ENCODE measurements at regions not wholly inside any gene's neighbourhood (a gene's known extent, or its start where the extent isn't known, plus 50 kb on each side); places are given as distances from the start of the nearest gene placed in this dataset.

- Histone ChIP-seq H3K36me3 (ENCODE audit: control insufficient read depth, insufficient read depth, low read length, severe bottlenecking) (no peaks in the 10 kb centered on the region), H3K9ac (ENCODE audit: low read length) (no peak overlapping the region), H3K9me3 (ENCODE audit: control insufficient read depth, low read length) (no peaks in the 10 kb centered on the region), H3K4me3 (ENCODE audit: low read length) (no peak overlapping the region), H3K27me3 (replicated peaks; ENCODE audit: control insufficient read depth, insufficient read depth, low read length) (peaks cover 17% of the 10 kb centered on the region), H3K4me1 (ENCODE audit: control insufficient read depth, insufficient read depth, low read length) (no peaks in the 10 kb centered on the region)
- DNase-seq (ENCODE audit: low read depth) = no peak
These were observed 206.6 kb upstream of the GRIK3 start for GRCh38 chr1:37240897-37241296.

GRCh38 chr1:37242501-37242900 is 208.2 kb upstream of the GRIK3 start:
- no peak for DNase-seq (ENCODE audit: low read depth)
- no peaks in the 10 kb centered on the region for H3K36me3 ChIP-seq (ENCODE audit: control insufficient read depth, insufficient read depth, low read length, severe bottlenecking)
- H3K4me3 ChIP-seq (ENCODE audit: low read length) = no peak overlapping the region
- H3K9ac ChIP-seq (ENCODE audit: low read length) = no peak overlapping the region
- peaks cover 17% of the 10 kb centered on the region for H3K27me3 ChIP-seq (replicated peaks; ENCODE audit: control insufficient read depth, insufficient read depth, low read length)
- H3K9me3 ChIP-seq (ENCODE audit: control insufficient read depth, low read length) = no peaks in the 10 kb centered on the region
- no peaks in the 10 kb centered on the region for H3K4me1 ChIP-seq (ENCODE audit: control insufficient read depth, insufficient read depth, low read length)

- no peaks in the 10 kb centered on the region for H3K9me3 ChIP-seq (ENCODE audit: control insufficient read depth, low read length)
- no peak for DNase-seq (ENCODE audit: low read depth)
- H3K27me3 ChIP-seq (replicated peaks; ENCODE audit: control insufficient read depth, insufficient read depth, low read length) = peaks cover 17% of the 10 kb centered on the region
- H3K4me1 ChIP-seq (ENCODE audit: control insufficient read depth, insufficient read depth, low read length) = no peaks in the 10 kb centered on the region
- H3K4me3 ChIP-seq (ENCODE audit: low read length) = no peak overlapping the region
- H3K9ac ChIP-seq (ENCODE audit: low read length) = no peak overlapping the region
- no peaks in the 10 kb centered on the region for H3K36me3 ChIP-seq (ENCODE audit: control insufficient read depth, insufficient read depth, low read length, severe bottlenecking)
These were observed 209.2 kb upstream of the GRIK3 start for GRCh38 chr1:37243368-37244082.

GRCh38 chr1:37244083-37244480 is 209.8 kb upstream of the GRIK3 start:
- H3K4me3 ChIP-seq (ENCODE audit: low read length) = no peak overlapping the region
- H3K27me3 ChIP-seq (replicated peaks; ENCODE audit: control insufficient read depth, insufficient read depth, low read length) = peaks cover 17% of the 10 kb centered on the region
- H3K9me3 ChIP-seq (ENCODE audit: control insufficient read depth, low read length) = no peaks in the 10 kb centered on the region
- H3K4me1 ChIP-seq (ENCODE audit: control insufficient read depth, insufficient read depth, low read length) = no peaks in the 10 kb centered on the region
- no peaks in the 10 kb centered on the region for H3K36me3 ChIP-seq (ENCODE audit: control insufficient read depth, insufficient read depth, low read length, severe bottlenecking)
- DNase-seq (ENCODE audit: low read depth) = no peak
- no peak overlapping the region for H3K9ac ChIP-seq (ENCODE audit: low read length)

- Histone ChIP-seq H3K9ac (ENCODE audit: low read length) (no peak overlapping the region), H3K27me3 (replicated peaks; ENCODE audit: control insufficient read depth, insufficient read depth, low read length) (peaks cover 17% of the 10 kb centered on the region), H3K4me3 (ENCODE audit: low read length) (no peak overlapping the region), H3K9me3 (ENCODE audit: control insufficient read depth, low read length) (no peaks in the 10 kb centered on the region), H3K4me1 (ENCODE audit: control insufficient read depth, insufficient read depth, low read length) (no peaks in the 10 kb centered on the region), H3K36me3 (ENCODE audit: control insufficient read depth, insufficient read depth, low read length, severe bottlenecking) (no peaks in the 10 kb centered on the region)
- DNase-seq (ENCODE audit: low read depth) = no peak
These were observed 210.5 kb upstream of the GRIK3 start for GRCh38 chr1:37244815-37245214.

GRCh38 chr1:37246631-37247030 is 212.3 kb upstream of the GRIK3 start:
- H3K9me3 ChIP-seq (ENCODE audit: control insufficient read depth, low read length) = no peaks in the 10 kb centered on the region
- no peak overlapping the region for H3K4me3 ChIP-seq (ENCODE audit: low read length)
- DNase-seq (ENCODE audit: low read depth) = no peak
- peaks cover 16% of the 10 kb centered on the region for H3K27me3 ChIP-seq (replicated peaks; ENCODE audit: control insufficient read depth, insufficient read depth, low read length)
- no peaks in the 10 kb centered on the region for H3K36me3 ChIP-seq (ENCODE audit: control insufficient read depth, insufficient read depth, low read length, severe bottlenecking)
- H3K9ac ChIP-seq (ENCODE audit: low read length) = no peak overlapping the region
- H3K4me1 ChIP-seq (ENCODE audit: control insufficient read depth, insufficient read depth, low read length) = no peaks in the 10 kb centered on the region

- Histone ChIP-seq H3K4me3 (ENCODE audit: low read length) (no peak overlapping the region), H3K36me3 (ENCODE audit: control insufficient read depth, insufficient read depth, low read length, severe bottlenecking) (no peaks in the 10 kb centered on the region), H3K9me3 (ENCODE audit: control insufficient read depth, low read length) (no peaks in the 10 kb centered on the region), H3K9ac (ENCODE audit: low read length) (no peak overlapping the region), H3K27me3 (replicated peaks; ENCODE audit: control insufficient read depth, insufficient read depth, low read length) (peaks cover 6% of the 10 kb centered on the region), H3K4me1 (ENCODE audit: control insufficient read depth, insufficient read depth, low read length) (no peaks in the 10 kb centered on the region)
- DNase-seq (ENCODE audit: low read depth) = no peak
These were observed 216.1 kb upstream of the GRIK3 start for GRCh38 chr1:37250371-37250770.

- Histone ChIP-seq H3K9ac (ENCODE audit: low read length) (no peak overlapping the region), H3K4me3 (ENCODE audit: low read length) (no peak overlapping the region), H3K36me3 (ENCODE audit: control insufficient read depth, insufficient read depth, low read length, severe bottlenecking) (no peaks in the 10 kb centered on the region), H3K4me1 (ENCODE audit: control insufficient read depth, insufficient read depth, low read length) (no peaks in the 10 kb centered on the region), H3K27me3 (replicated peaks; ENCODE audit: control insufficient read depth, insufficient read depth, low read length) (peaks cover 34% of the 10 kb centered on the region), H3K9me3 (ENCODE audit: control insufficient read depth, low read length) (no peaks in the 10 kb centered on the region)
- DNase-seq (ENCODE audit: low read depth) = peak; percentile 2
These were observed 219.1 kb upstream of the ZC3H12A start for GRCh38 chr1:37255136-37255795.

- Histone ChIP-seq H3K9ac (ENCODE audit: low read length) (no peak overlapping the region), H3K4me3 (ENCODE audit: low read length) (no peak overlapping the region), H3K9me3 (ENCODE audit: control insufficient read depth, low read length) (no peaks in the 10 kb centered on the region), H3K36me3 (ENCODE audit: control insufficient read depth, insufficient read depth, low read length, severe bottlenecking) (no peaks in the 10 kb centered on the region), H3K4me1 (ENCODE audit: control insufficient read depth, insufficient read depth, low read length) (no peaks in the 10 kb centered on the region), H3K27me3 (replicated peaks; ENCODE audit: control insufficient read depth, insufficient read depth, low read length) (peaks cover 38% of the 10 kb centered on the region)
- no peak for DNase-seq (ENCODE audit: low read depth)
These were observed 218.5 kb upstream of the ZC3H12A start for GRCh38 chr1:37255868-37256267.

GRCh38 chr1:37257646-37258045 is 216.7 kb upstream of the ZC3H12A start:
- DNase-seq (ENCODE audit: low read depth) = no peak
- Histone ChIP-seq H3K9me3 (ENCODE audit: control insufficient read depth, low read length) (no peaks in the 10 kb centered on the region), H3K36me3 (ENCODE audit: control insufficient read depth, insufficient read depth, low read length, severe bottlenecking) (no peaks in the 10 kb centered on the region), H3K4me3 (ENCODE audit: low read length) (no peak overlapping the region), H3K27me3 (replicated peaks; ENCODE audit: control insufficient read depth, insufficient read depth, low read length) (peaks cover 38% of the 10 kb centered on the region), H3K9ac (ENCODE audit: low read length) (no peak overlapping the region), H3K4me1 (ENCODE audit: control insufficient read depth, insufficient read depth, low read length) (no peaks in the 10 kb centered on the region)

GRCh38 chr1:37258068-37258467 is 216.3 kb upstream of the ZC3H12A start:
- Histone ChIP-seq H3K36me3 (ENCODE audit: control insufficient read depth, insufficient read depth, low read length, severe bottlenecking) (no peaks in the 10 kb centered on the region), H3K4me3 (ENCODE audit: low read length) (no peak overlapping the region), H3K27me3 (replicated peaks; ENCODE audit: control insufficient read depth, insufficient read depth, low read length) (peaks cover 38% of the 10 kb centered on the region), H3K4me1 (ENCODE audit: control insufficient read depth, insufficient read depth, low read length) (no peaks in the 10 kb centered on the region), H3K9ac (ENCODE audit: low read length) (no peak overlapping the region), H3K9me3 (ENCODE audit: control insufficient read depth, low read length) (no peaks in the 10 kb centered on the region)
- no peak for DNase-seq (ENCODE audit: low read depth)

All from adipocyte (in vitro differentiated cells).